Cardiac fibroblast (primary cell): ENCODE measurements at regions not wholly inside any gene's neighbourhood (a gene's known extent, or its start where the extent isn't known, plus 50 kb on each side); places are given as distances from the start of the nearest gene placed in this dataset.

Source experiments
- DNase-seq, 2 donors: peaks; one replicate each; pipeline versions ENCODE4 v3.0.0 to v3.0.0-alpha.2; 2010; ENCODE audit warnings: low read depth in 2 of 2
- H3K4me3 ChIP-seq, 2 donors: replicated peaks in 1 of 2; 1 replicate in 1 of 2; 2 replicates in 1 of 2; pipeline ENCODE4 v1.5.1; 2011; ENCODE audit warnings: low read depth in 2 of 2, low read length in 2 of 2, mild to moderate bottlenecking in 2 of 2, moderate library complexity in 1 of 2
- TF ChIP-seq, protein P1 (sequence below): IDR thresholded peaks from one replicate; pipeline ENCODE4 v1.5.1; 2011; ENCODE audit warnings: low read depth, mild to moderate bottlenecking, low read length, inconsistent platforms

DNA sequence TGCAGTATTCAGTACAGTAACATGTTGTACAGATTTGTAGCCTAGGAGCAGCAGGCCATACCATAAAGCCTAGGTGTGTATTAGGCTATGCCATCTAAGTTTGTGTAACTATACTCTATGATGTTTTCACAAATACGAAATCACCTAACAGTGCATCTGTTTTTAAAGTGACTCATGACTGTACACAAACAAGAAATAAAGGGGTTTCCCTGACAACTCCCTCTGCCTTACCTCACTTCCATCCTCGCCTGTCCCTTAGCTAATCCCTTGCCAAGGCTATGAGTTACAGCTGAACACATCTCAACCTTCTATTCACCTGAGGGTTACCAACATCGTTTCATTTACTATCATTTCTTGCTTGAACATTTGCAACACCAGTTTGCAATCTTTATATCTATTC, 78.6 kb upstream of the RPRM start:
- H3K4me3 ChIP-seq: no peak overlapping the region
- no peak for DNase-seq
- TF ChIP-seq, protein P1, sequence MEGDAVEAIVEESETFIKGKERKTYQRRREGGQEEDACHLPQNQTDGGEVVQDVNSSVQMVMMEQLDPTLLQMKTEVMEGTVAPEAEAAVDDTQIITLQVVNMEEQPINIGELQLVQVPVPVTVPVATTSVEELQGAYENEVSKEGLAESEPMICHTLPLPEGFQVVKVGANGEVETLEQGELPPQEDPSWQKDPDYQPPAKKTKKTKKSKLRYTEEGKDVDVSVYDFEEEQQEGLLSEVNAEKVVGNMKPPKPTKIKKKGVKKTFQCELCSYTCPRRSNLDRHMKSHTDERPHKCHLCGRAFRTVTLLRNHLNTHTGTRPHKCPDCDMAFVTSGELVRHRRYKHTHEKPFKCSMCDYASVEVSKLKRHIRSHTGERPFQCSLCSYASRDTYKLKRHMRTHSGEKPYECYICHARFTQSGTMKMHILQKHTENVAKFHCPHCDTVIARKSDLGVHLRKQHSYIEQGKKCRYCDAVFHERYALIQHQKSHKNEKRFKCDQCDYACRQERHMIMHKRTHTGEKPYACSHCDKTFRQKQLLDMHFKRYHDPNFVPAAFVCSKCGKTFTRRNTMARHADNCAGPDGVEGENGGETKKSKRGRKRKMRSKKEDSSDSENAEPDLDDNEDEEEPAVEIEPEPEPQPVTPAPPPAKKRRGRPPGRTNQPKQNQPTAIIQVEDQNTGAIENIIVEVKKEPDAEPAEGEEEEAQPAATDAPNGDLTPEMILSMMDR: no peak

DNA sequence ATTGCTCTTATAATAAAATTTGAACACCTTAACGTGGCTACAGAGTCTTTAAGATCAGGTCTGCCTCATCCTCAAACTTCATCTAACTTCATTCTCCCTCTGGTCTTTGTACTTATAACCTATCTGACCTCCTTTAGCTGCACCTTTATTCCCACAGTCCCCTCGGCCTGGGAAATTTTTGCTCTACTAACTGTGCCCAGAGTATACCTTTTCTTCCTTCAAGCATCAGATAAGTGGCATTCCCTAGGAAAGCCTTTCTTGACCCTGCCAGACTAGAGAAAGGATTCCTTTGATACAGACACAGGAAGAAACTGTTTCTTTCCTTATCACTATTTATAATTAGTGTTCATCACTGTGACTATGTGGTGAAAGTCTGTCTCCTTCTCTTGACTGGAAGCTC, 79.2 kb upstream of the RPRM start:
- TF ChIP-seq, protein P1: no peak
- DNase-seq: no peak
- no peak overlapping the region for H3K4me3 ChIP-seq

DNA sequence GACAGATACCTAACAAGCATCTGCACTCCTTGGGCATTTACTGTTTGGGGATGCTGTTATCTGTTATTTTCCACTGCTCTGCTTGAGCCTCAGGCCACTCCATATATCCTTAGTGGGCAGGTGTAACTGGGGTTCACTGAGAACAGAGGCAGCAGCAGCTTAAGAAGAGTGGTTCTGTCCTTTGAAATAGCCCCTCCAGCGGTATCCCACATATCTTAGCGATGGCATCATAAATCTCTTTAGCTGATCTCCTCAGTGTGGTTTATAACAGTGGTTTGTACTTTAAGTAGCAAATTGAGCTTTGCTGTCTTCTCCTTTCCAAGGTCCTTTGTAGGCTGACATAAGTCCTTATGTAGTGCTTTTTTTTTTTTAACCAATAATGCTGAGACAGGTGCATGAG, 79.7 kb upstream of the RPRM start:
- TF ChIP-seq, protein P1: no peak
- no peak for DNase-seq
- no peak overlapping the region for H3K4me3 ChIP-seq

DNA sequence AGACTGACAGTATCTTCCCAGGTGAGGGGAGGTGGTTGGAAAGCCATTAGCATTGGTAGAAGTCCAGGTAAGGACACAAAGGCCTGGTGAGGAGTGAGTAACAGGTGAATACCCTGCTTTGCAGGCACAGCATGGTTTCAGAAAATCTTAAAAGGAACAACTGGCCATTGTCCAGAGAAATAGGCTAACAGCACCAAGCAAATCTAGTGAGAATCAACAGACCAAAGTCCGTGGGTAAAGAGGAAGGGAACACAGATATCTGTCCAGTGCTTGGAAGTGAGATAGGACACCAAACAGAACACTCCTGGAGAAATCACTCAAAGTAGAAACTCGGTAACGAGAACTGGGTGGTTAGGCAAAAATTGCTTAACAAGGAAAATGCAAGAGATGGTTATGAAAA, 88.8 kb upstream of the RPRM start:
- H3K4me3 ChIP-seq: no peak overlapping the region
- TF ChIP-seq, protein P1: no peak
- no peak for DNase-seq

DNA sequence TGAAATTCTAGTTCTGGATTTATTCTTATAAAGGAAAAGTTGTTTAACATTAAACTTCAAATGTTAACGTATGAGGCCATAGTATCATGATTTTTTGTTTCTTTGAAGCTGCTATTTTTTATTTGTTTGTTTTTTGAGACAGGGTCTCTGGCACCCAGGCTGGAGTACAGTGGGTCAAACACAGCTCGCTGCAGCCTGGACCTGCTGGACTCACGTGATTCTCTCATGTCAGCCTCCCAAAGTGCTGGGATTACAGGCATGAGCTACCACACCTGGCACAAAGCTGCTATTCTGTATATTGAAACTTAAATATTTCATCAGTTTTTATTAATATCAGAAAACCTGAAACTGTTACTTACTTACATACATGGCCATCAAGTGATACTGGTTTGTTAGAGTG, 89.5 kb upstream of the RPRM start:
- TF ChIP-seq, protein P1: no peak
- DNase-seq: no peak
- no peak overlapping the region for H3K4me3 ChIP-seq

- DNase-seq: no peak
- TF ChIP-seq, protein P1: no peak
- H3K4me3 ChIP-seq: no peak overlapping the region
Measured at GRCh38 chr2:153575171-153575853, 96.8 kb upstream of the RPRM start.

DNA sequence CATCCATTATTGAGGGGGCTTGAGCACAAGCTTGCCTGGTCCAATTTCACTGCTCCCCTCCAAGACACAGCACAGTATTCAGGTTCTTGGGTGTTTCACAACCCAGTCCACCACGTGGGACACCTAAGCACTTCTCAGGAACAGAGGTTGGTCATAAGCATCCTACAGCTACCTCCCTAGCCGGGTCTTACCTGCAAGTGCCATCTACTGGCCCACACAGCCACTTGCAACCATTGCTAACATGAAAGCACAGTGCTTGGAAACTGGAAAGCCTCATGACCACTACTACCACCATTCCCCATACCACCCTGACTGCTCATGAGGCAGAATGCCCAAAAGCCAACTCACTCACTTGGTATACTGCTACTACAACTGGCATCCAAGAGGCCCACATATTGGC, 105.7 kb upstream of the RPRM start:
- DNase-seq: no peak
- no peak overlapping the region for H3K4me3 ChIP-seq
- TF ChIP-seq, protein P1: no peak
